DOHH2 (cell line): ENCODE measurements at regions not wholly inside any gene's neighbourhood (a gene's known extent, or its start where the extent isn't known, plus 50 kb on each side); places are given as distances from the start of the nearest gene placed in this dataset.

Experiments
- CTCF ChIP-seq: fragments of 200-600 bp; sonication (generic); IDR thresholded peaks from one replicate; pipeline ENCODE4 v1.5.1; 2014; ENCODE audit warnings: antibody characterized with exemption, mild to moderate bottlenecking, low read depth, low read length; ENCODE audit not compliant: poor library complexity, severe bottlenecking
- EZH2phosphoT487 ChIP-seq: fragments of 200-600 bp; sonication (generic); IDR thresholded peaks from 2 replicates; pipeline ENCODE4 v1.6.1; 2017; ENCODE audit warnings: borderline replicate concordance, mild to moderate bottlenecking, antibody characterized with exemption, low read length, moderate library complexity, mixed read lengths

DNA sequence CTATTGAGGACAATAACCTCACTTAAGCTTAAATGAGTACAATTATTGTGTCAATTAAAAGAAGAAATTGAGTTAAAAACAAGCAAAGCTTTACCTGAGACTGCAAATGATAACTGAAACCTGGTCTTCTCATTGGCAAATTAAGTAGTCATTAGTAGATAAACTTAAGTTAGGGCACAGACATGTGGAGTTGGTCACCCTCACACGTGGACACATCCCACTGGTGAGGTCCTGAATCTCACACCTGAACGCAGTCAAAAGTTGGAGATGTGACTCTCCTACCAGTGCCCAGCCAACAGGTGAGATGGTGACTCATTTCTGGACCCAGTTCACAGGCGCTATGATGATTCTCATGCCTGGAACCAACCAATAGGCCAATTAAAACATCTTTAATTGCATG, 311.6 kb downstream of the FOXL1 start:
- no peak for TF ChIP-seq EZH2phosphoT487
- no peak for TF ChIP-seq CTCF
